GM23248 (cell line): ENCODE measurements at regions not wholly inside any gene's neighbourhood (a gene's known extent, or its start where the extent isn't known, plus 50 kb on each side); places are given as distances from the start of the nearest gene placed in this dataset.

Source experiments
- DNase-seq: peaks from one replicate; pipeline ENCODE4 v3.0.0-alpha.2; 2015
- H2AFZ ChIP-seq: fragments of 200-600 bp; sonication (generic); 2 replicates; pipeline ENCODE4 v1.6.1; 2016; ENCODE audit warnings: antibody characterized with exemption
- H3F3A ChIP-seq: fragments of 200-600 bp; sonication (generic); 2 replicates; pipeline ENCODE4 v1.6.1; 2016; ENCODE audit warnings: mild to moderate bottlenecking, antibody characterized with exemption, mixed run types; ENCODE audit not compliant: insufficient read depth
- H3K27ac ChIP-seq: fragments of 200-600 bp; sonication (generic); 2 replicates; pipeline ENCODE4 v1.5.1; 2016; ENCODE audit warnings: mild to moderate bottlenecking
- H3K27me3 ChIP-seq: fragments of 200-600 bp; sonication (generic); replicated peaks from 2 replicates; pipeline ENCODE4 v1.6.1; 2016; ENCODE audit warnings: mild to moderate bottlenecking; ENCODE audit not compliant: insufficient read depth
- H3K36me3 ChIP-seq: fragments of 200-600 bp; sonication (generic); 2 replicates; pipeline ENCODE4 v1.6.1; 2016; ENCODE audit warnings: low read depth, mild to moderate bottlenecking
- H3K4me1 ChIP-seq: fragments of 200-600 bp; sonication (generic); 2 replicates; pipeline ENCODE4 v1.6.1; 2016; ENCODE audit warnings: mild to moderate bottlenecking; ENCODE audit not compliant: insufficient read depth
- H3K4me2 ChIP-seq: fragments of 200-600 bp; sonication (generic); one replicate; pipeline ENCODE4 v1.6.1; 2016; ENCODE audit warnings: mild to moderate bottlenecking; ENCODE audit not compliant: unreplicated experiment
- H3K4me3 ChIP-seq: fragments of 200-600 bp; sonication (generic); 2 replicates; pipeline ENCODE4 v1.5.1; 2016; ENCODE audit warnings: mild to moderate bottlenecking
- H3K79me2 ChIP-seq: fragments of 200-600 bp; sonication (generic); 2 replicates; pipeline ENCODE4 v1.6.1; 2016; ENCODE audit warnings: mild to moderate bottlenecking; ENCODE audit not compliant: insufficient read depth
- H3K9ac ChIP-seq: fragments of 200-600 bp; sonication (generic); 2 replicates; pipeline ENCODE4 v1.6.1; 2016; ENCODE audit warnings: mild to moderate bottlenecking
- H3K9me2 ChIP-seq: fragments of 200-600 bp; sonication (generic); 2 replicates; pipeline ENCODE4 v1.6.1; 2016; ENCODE audit warnings: mixed run types, mild to moderate bottlenecking, moderate library complexity; ENCODE audit not compliant: insufficient read depth
- H3K9me3 ChIP-seq: fragments of 200-600 bp; sonication (generic); one replicate; pipeline ENCODE4 v1.6.1; 2017; ENCODE audit warnings: low read depth
- H4K20me1 ChIP-seq: fragments of 200-600 bp; sonication (generic); 2 replicates; pipeline ENCODE4 v1.6.0; 2016; ENCODE audit not compliant: insufficient read depth
- EZH2 ChIP-seq: fragments of 200-600 bp; sonication (generic); IDR thresholded peaks from 2 replicates; pipeline ENCODE4 v1.6.1; 2018; ENCODE audit warnings: antibody characterized with exemption, mild to moderate bottlenecking; ENCODE audit not compliant: insufficient read depth, poor library complexity, severe bottlenecking
- EZH2phosphoT487 ChIP-seq: fragments of 200-600 bp; sonication (generic); IDR thresholded peaks from 2 replicates; pipeline ENCODE4 v1.6.1; 2018; ENCODE audit warnings: antibody characterized with exemption, moderate library complexity, mild to moderate bottlenecking, low read depth; ENCODE audit not compliant: insufficient read depth
- WGBS, 2 experiments: methylation state at CpG; one replicate each; pipeline ENCODE4 v1.1.6; 2015 to 2017; ENCODE audit warnings: low lambda C conversion rate in 2 of 2, low coverage in 1 of 2; ENCODE audit errors: missing lambda C conversion rate in 2 of 2; 5-methylcytosine and 5-hydroxymethylcytosine counted together
- in situ Hi-C: fragments of 300-500 bp; cut with MboI; formaldehyde crosslinking; loops from 2 replicates; pipeline ENCODE4 v1.15.0; 2020

GRCh38 chr9:74361508-74361907, 135.6 kb upstream of the RORB start:
- DNase-seq = no peak
- WGBS, 2 experiments = 34 to 37% methylated on average over 1 of the region's 1 CpG
- no peaks in the 10 kb centered on the region for H3K9me3 ChIP-seq

GRCh38 chr9:74362423-74362822, 134.7 kb upstream of the RORB start:
- H3K9me2 ChIP-seq = no peaks in the 10 kb centered on the region

More at GRCh38 chr9:74361508-74361907, 135.6 kb upstream of the RORB start:
- TF ChIP-seq EZH2phosphoT487 (no peak), EZH2 (no peak)
- H4K20me1 ChIP-seq = no peaks in the 10 kb centered on the region
- no peak overlapping the region for H3K27ac ChIP-seq
- no peak overlapping the region for H2AFZ ChIP-seq
- no peaks in the 10 kb centered on the region for H3K9me2 ChIP-seq
- no peaks in the 10 kb centered on the region for H3F3A ChIP-seq
- H3K4me1 ChIP-seq = no peaks in the 10 kb centered on the region
- no peak overlapping the region for H3K4me2 ChIP-seq
- in situ Hi-C loops = no loop called here
- no peaks in the 10 kb centered on the region for H3K36me3 ChIP-seq
- H3K79me2 ChIP-seq = no peaks in the 10 kb centered on the region
- H3K4me3 ChIP-seq = no peak overlapping the region
- H3K27me3 ChIP-seq = no peaks in the 10 kb centered on the region
- H3K9ac ChIP-seq = no peak overlapping the region

GRCh38 chr9:74366111-74366510, 131.0 kb upstream of the RORB start:
- 54 to 57% methylated on average over 3 of the region's 3 CpGs for WGBS, 2 experiments
- in situ Hi-C loops = no loop called here

More at GRCh38 chr9:74362423-74362822, 134.7 kb upstream of the RORB start:
- no peak overlapping the region for H3K4me3 ChIP-seq
- no peaks in the 10 kb centered on the region for H3F3A ChIP-seq
- no peaks in the 10 kb centered on the region for H3K36me3 ChIP-seq
- H3K9ac ChIP-seq = no peak overlapping the region
- DNase-seq = no peak
- H3K79me2 ChIP-seq = no peaks in the 10 kb centered on the region
- no peaks in the 10 kb centered on the region for H3K4me1 ChIP-seq
- no peak overlapping the region for H3K4me2 ChIP-seq
- no peak for TF ChIP-seq EZH2
- 29 to 30% methylated on average over 3 of the region's 3 CpGs for WGBS, 2 experiments
- H2AFZ ChIP-seq = no peak overlapping the region
- no peaks in the 10 kb centered on the region for H3K9me3 ChIP-seq
- no peaks in the 10 kb centered on the region for H4K20me1 ChIP-seq
- H3K27ac ChIP-seq = no peak overlapping the region
- H3K27me3 ChIP-seq = no peaks in the 10 kb centered on the region
- in situ Hi-C loops = no loop called here

DNA sequence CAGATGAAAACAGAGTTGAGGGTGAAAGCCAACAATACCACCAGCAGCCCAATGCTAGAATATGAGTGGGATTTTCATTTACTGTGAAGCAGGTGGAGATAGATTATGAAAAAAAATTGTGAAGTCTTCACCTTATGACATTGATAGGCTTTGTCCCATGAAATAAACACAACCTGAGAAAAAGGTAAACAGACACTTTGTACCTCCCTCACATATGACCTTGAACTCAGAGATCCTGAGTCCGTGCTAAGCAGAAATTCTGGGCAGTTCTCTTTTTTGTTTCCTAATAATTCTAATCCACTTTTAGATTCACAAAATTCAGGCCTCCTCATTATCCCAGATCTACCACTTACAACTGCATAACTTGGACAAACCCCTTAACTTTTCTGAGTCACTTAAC, 127.3 kb upstream of the RORB start:
- no peaks in the 10 kb centered on the region for H3K9me2 ChIP-seq
- H2AFZ ChIP-seq = no peak overlapping the region
- no peaks in the 10 kb centered on the region for H3F3A ChIP-seq
- no peaks in the 10 kb centered on the region for H3K27me3 ChIP-seq
- no peaks in the 10 kb centered on the region for H3K79me2 ChIP-seq
- H4K20me1 ChIP-seq = no peaks in the 10 kb centered on the region
- H3K36me3 ChIP-seq = no peaks in the 10 kb centered on the region
- in situ Hi-C loops = no loop called here
- H3K4me3 ChIP-seq = no peak overlapping the region
- 3 to 6% methylated on average over 1 of the region's 1 CpG for WGBS, 2 experiments
- no peak overlapping the region for H3K27ac ChIP-seq
- no peak for DNase-seq
- no peaks in the 10 kb centered on the region for H3K4me1 ChIP-seq
- no peak overlapping the region for H3K9ac ChIP-seq
- no peaks in the 10 kb centered on the region for H3K9me3 ChIP-seq
- TF ChIP-seq EZH2phosphoT487 = no peak
- H3K4me2 ChIP-seq = no peak overlapping the region

More at GRCh38 chr9:74366111-74366510, 131.0 kb upstream of the RORB start:
- no peaks in the 10 kb centered on the region for H3K79me2 ChIP-seq
- no peaks in the 10 kb centered on the region for H3K27me3 ChIP-seq
- H4K20me1 ChIP-seq = no peaks in the 10 kb centered on the region
- no peak overlapping the region for H3K4me3 ChIP-seq
- no peak overlapping the region for H3K4me2 ChIP-seq
- no peaks in the 10 kb centered on the region for H3K4me1 ChIP-seq
- H2AFZ ChIP-seq = no peak overlapping the region
- H3K36me3 ChIP-seq = no peaks in the 10 kb centered on the region
- TF ChIP-seq EZH2 (no peak), EZH2phosphoT487 (no peak)
- no peaks in the 10 kb centered on the region for H3F3A ChIP-seq
- no peaks in the 10 kb centered on the region for H3K9me3 ChIP-seq
- H3K9me2 ChIP-seq = no peaks in the 10 kb centered on the region
- no peak for DNase-seq
- H3K27ac ChIP-seq = no peak overlapping the region
- no peak overlapping the region for H3K9ac ChIP-seq

- Histone ChIP-seq H3F3A (no peaks in the 10 kb centered on the region), H3K4me2 (no peak overlapping the region), H3K27ac (no peak overlapping the region)
These were observed 123.8 kb upstream of the RORB start for GRCh38 chr9:74373348-74373747.

More at GRCh38 chr9:74373348-74373747, 123.8 kb upstream of the RORB start:
- Histone ChIP-seq H3K9me2 (no peaks in the 10 kb centered on the region), H4K20me1 (no peaks in the 10 kb centered on the region), H3K4me1 (no peaks in the 10 kb centered on the region), H3K27me3 (no peaks in the 10 kb centered on the region), H3K79me2 (no peaks in the 10 kb centered on the region), H3K9ac (no peak overlapping the region), H3K4me3 (no peak overlapping the region), H3K9me3 (no peaks in the 10 kb centered on the region), H3K36me3 (no peaks in the 10 kb centered on the region), H2AFZ (no peak overlapping the region)
- TF ChIP-seq EZH2 = no peak
- DNase-seq = no peak
- in situ Hi-C loops = no loop called here
